Ectodermal cell (in vitro differentiated cells): ENCODE measurements at regions not wholly inside any gene's neighbourhood (a gene's known extent, or its start where the extent isn't known, plus 50 kb on each side); places are given as distances from the start of the nearest gene placed in this dataset.

Experiments used
- H3K27ac ChIP-seq: 2 replicates; pipeline ENCODE4 v1.7.0; 2013; ENCODE audit warnings: mild to moderate bottlenecking, low read depth, low read length; ENCODE audit not compliant: insufficient read depth, poor library complexity, severe bottlenecking
- H3K27me3 ChIP-seq: 2 replicates; pipeline ENCODE4 v1.7.0; 2013; ENCODE audit warnings: mild to moderate bottlenecking, low read length; ENCODE audit not compliant: insufficient read depth, control insufficient read depth, poor library complexity, severe bottlenecking
- H3K36me3 ChIP-seq: one replicate; pipeline ENCODE4 v1.7.0; 2013; ENCODE audit warnings: low read length; ENCODE audit not compliant: control insufficient read depth, insufficient read depth
- H3K4me1 ChIP-seq: one replicate; pipeline ENCODE4 v1.7.0; 2013; ENCODE audit warnings: low read length; ENCODE audit not compliant: control insufficient read depth, insufficient read depth
- H3K4me3 ChIP-seq: 2 replicates; pipeline ENCODE4 v1.7.0; 2013; ENCODE audit warnings: low read depth, low read length, control low read depth; ENCODE audit not compliant: insufficient read depth
- H3K9me3 ChIP-seq: 2 replicates; pipeline ENCODE4 v1.7.0; 2013; ENCODE audit warnings: mild to moderate bottlenecking, low read length, moderate library complexity; ENCODE audit not compliant: control insufficient read depth
- WGBS, 2 experiments: methylation state at CpG; one replicate each; pipeline ENCODE4 v1.1.7; 2013; ENCODE audit warnings: missing lambda C conversion rate in 2 of 2; 5-methylcytosine and 5-hydroxymethylcytosine counted together

- WGBS, 2 experiments, result 93 to 98% methylated on average over 2 of the region's 2 CpGs
- Histone ChIP-seq H3K27me3 (no peaks in the 10 kb centered on the region), H3K36me3 (no peaks in the 10 kb centered on the region), H3K27ac (no peak overlapping the region), H3K4me1 (no peaks in the 10 kb centered on the region), H3K9me3 (no peaks in the 10 kb centered on the region), H3K4me3 (no peak overlapping the region)
Observed at GRCh38 chr2:117720765-117721164, 93.7 kb upstream of the DDX18 start.

- Histone ChIP-seq H3K4me1 (no peaks in the 10 kb centered on the region), H3K36me3 (no peaks in the 10 kb centered on the region), H3K9me3 (no peaks in the 10 kb centered on the region), H3K4me3 (no peak overlapping the region), H3K27ac (no peak overlapping the region), H3K27me3 (no peaks in the 10 kb centered on the region)
- 87 to 95% methylated on average over 2 of the region's 2 CpGs for whole genome bisulfite sequencing, 2 experiments
Observed at GRCh38 chr2:117723483-117723882, 91.0 kb upstream of the DDX18 start.

GRCh38 chr2:117723888-117724434 is 90.5 kb upstream of the DDX18 start:
- Histone ChIP-seq H3K4me3 (no peak overlapping the region), H3K9me3 (no peaks in the 10 kb centered on the region), H3K4me1 (no peaks in the 10 kb centered on the region), H3K36me3 (no peaks in the 10 kb centered on the region), H3K27me3 (no peaks in the 10 kb centered on the region), H3K27ac (no peak overlapping the region)
- 93 to 95% methylated on average over 9 of the region's 9 CpGs for WGBS, 2 experiments

GRCh38 chr2:117726747-117727146 is 87.7 kb upstream of the DDX18 start:
- Histone ChIP-seq H3K27me3 (no peaks in the 10 kb centered on the region), H3K36me3 (no peaks in the 10 kb centered on the region), H3K27ac (no peak overlapping the region), H3K4me1 (no peaks in the 10 kb centered on the region), H3K4me3 (no peak overlapping the region), H3K9me3 (no peaks in the 10 kb centered on the region)
- 83 to 93% methylated on average over 3 to 4 of the region's 5 CpGs for WGBS, 2 experiments

GRCh38 chr2:117737846-117738245 is 76.6 kb upstream of the DDX18 start:
- no peaks in the 10 kb centered on the region for H3K9me3 ChIP-seq
- H3K36me3 ChIP-seq, result no peaks in the 10 kb centered on the region
- H3K4me1 ChIP-seq, result no peaks in the 10 kb centered on the region
- H3K27me3 ChIP-seq, result no peaks in the 10 kb centered on the region
- no peak overlapping the region for H3K27ac ChIP-seq
- H3K4me3 ChIP-seq, result no peak overlapping the region

GRCh38 chr2:117738991-117739839 is 75.3 kb upstream of the DDX18 start:
- H3K36me3 ChIP-seq, result no peaks in the 10 kb centered on the region

GRCh38 chr2:117745537-117745936 is 69.0 kb upstream of the DDX18 start:
- no peaks in the 10 kb centered on the region for H3K9me3 ChIP-seq
- H3K36me3 ChIP-seq, result no peaks in the 10 kb centered on the region
- 47 to 52% methylated on average over 5 of the region's 5 CpGs for WGBS, 2 experiments
- H3K27ac ChIP-seq, result no peak overlapping the region
- H3K27me3 ChIP-seq, result no peaks in the 10 kb centered on the region
- H3K4me3 ChIP-seq, result no peak overlapping the region
- no peaks in the 10 kb centered on the region for H3K4me1 ChIP-seq

More at GRCh38 chr2:117738991-117739839, 75.3 kb upstream of the DDX18 start:
- H3K27ac ChIP-seq, result no peak overlapping the region
- H3K9me3 ChIP-seq, result no peaks in the 10 kb centered on the region
- H3K27me3 ChIP-seq, result no peaks in the 10 kb centered on the region
- no peak overlapping the region for H3K4me3 ChIP-seq
- WGBS, 2 experiments, result 91 to 93% methylated on average over 2 of the region's 2 CpGs
- no peaks in the 10 kb centered on the region for H3K4me1 ChIP-seq

GRCh38 chr2:117755768-117756167 is 58.7 kb upstream of the DDX18 start:
- H3K4me1 ChIP-seq, result no peaks in the 10 kb centered on the region
- H3K27me3 ChIP-seq, result no peaks in the 10 kb centered on the region
- no peak overlapping the region for H3K4me3 ChIP-seq
- H3K36me3 ChIP-seq, result no peaks in the 10 kb centered on the region
- H3K27ac ChIP-seq, result no peak overlapping the region
- 82 to 93% methylated on average over 1 to 2 of the region's 2 CpGs for WGBS, 2 experiments
- H3K9me3 ChIP-seq, result no peaks in the 10 kb centered on the region

- Histone ChIP-seq H3K4me1 (no peaks in the 10 kb centered on the region), H3K36me3 (no peaks in the 10 kb centered on the region), H3K4me3 (no peak overlapping the region), H3K27me3 (no peaks in the 10 kb centered on the region), H3K9me3 (no peaks in the 10 kb centered on the region), H3K27ac (no peak overlapping the region)
- 90 to 92% methylated on average over 1 of the region's 1 CpG for WGBS, 2 experiments
Observed at GRCh38 chr2:117760916-117761315, 53.6 kb upstream of the DDX18 start.

- Histone ChIP-seq H3K4me1 (no peaks in the 10 kb centered on the region), H3K36me3 (no peaks in the 10 kb centered on the region), H3K27ac (no peak overlapping the region), H3K9me3 (no peaks in the 10 kb centered on the region), H3K27me3 (no peaks in the 10 kb centered on the region), H3K4me3 (no peak overlapping the region)
Observed at GRCh38 chr2:117762454-117762853, 52.0 kb upstream of the DDX18 start.
